PC-3 (cell line): ENCODE measurements at regions not wholly inside any gene's neighbourhood (a gene's known extent, or its start where the extent isn't known, plus 50 kb on each side); places are given as distances from the start of the nearest gene placed in this dataset.

Experiments
- ATAC-seq: fragments of 200-7000 bp; cut with Tn5 transposase; 2 replicates; pipeline ENCODE4 v1.9.1; 2020; ENCODE audit warnings: mild to moderate bottlenecking, moderate library complexity
- BruUV-seq: library from RNA; stranded (reverse); fragments of 400-500 nt; replicated peaks from 2 replicates; lab custom pipeline; 2021; lab: Mats Ljungman, UMichigan
- CTCF ChIA-PET: fragments of 300-600 bp; sonication (Branson Sonifier 250); formaldehyde crosslinking; loops from one replicate; lab custom pipeline; 2022; ENCODE audit warnings: antibody characterized with exemption; lab: Charles Lee
- POLR2A ChIA-PET: fragments of 300-600 bp; sonication (Branson Sonifier 250); formaldehyde crosslinking; loops from one replicate; lab custom pipeline; 2022; ENCODE audit warnings: antibody characterized with exemption; ENCODE audit not compliant: unreplicated experiment; lab: Charles Lee
- DNase-seq: peaks from one replicate; pipeline ENCODE4 v3.0.0-alpha.2; 2015
- H2AFZ ChIP-seq: fragments of 300-600 bp; sonication (generic); 2 replicates; pipeline ENCODE4 v1.6.0; 2016; ENCODE audit warnings: antibody characterized with exemption, low read length
- H3F3A ChIP-seq: fragments of 300-600 bp; sonication (generic); one replicate; pipeline ENCODE4 v1.6.0; 2017; ENCODE audit warnings: antibody characterized with exemption, low read length, control low read depth, mild to moderate bottlenecking; ENCODE audit not compliant: unreplicated experiment
- H3K27ac ChIP-seq: fragments of 300-600 bp; sonication (generic); 2 replicates; pipeline ENCODE4 v1.5.1; 2016; ENCODE audit warnings: mild to moderate bottlenecking, low read length
- H3K27me3 ChIP-seq: fragments of 300-600 bp; sonication (generic); 2 replicates; pipeline ENCODE4 v1.6.1; 2016; ENCODE audit warnings: low read length, mixed read lengths
- H3K36me3 ChIP-seq: fragments of 300-600 bp; sonication (generic); 2 replicates; pipeline ENCODE4 v1.6.1; 2016; ENCODE audit warnings: low read depth, mixed run types, low read length, mixed read lengths
- H3K4me1 ChIP-seq: fragments of 300-600 bp; sonication (generic); 2 replicates; pipeline ENCODE4 v1.5.1; 2016; ENCODE audit warnings: low read length; ENCODE audit not compliant: insufficient read depth
- H3K4me2 ChIP-seq: fragments of 300-600 bp; sonication (generic); 2 replicates; pipeline ENCODE4 v1.6.0; 2016; ENCODE audit warnings: low read length
- H3K4me3 ChIP-seq: fragments of 300-600 bp; sonication (generic); 2 replicates; pipeline ENCODE4 v1.5.1; 2016; ENCODE audit warnings: mild to moderate bottlenecking, low read length, mixed read lengths
- H3K79me2 ChIP-seq: fragments of 300-600 bp; sonication (generic); 2 replicates; pipeline ENCODE4 v1.6.1; 2017; ENCODE audit warnings: low read length, mixed read lengths
- H3K9ac ChIP-seq: fragments of 300-600 bp; sonication (generic); 2 replicates; pipeline ENCODE4 v1.6.0; 2016; ENCODE audit warnings: mild to moderate bottlenecking, low read length
- H3K9me2 ChIP-seq: fragments of 300-600 bp; sonication (generic); replicated peaks from 2 replicates; pipeline ENCODE4 v1.6.1; 2016; ENCODE audit warnings: mixed run types, low read length, mixed read lengths
- H3K9me3 ChIP-seq: fragments of 300-600 bp; sonication (generic); 2 replicates; pipeline ENCODE4 v1.6.1; 2016; ENCODE audit warnings: low read length, mixed read lengths
- H4K20me1 ChIP-seq: fragments of 300-600 bp; sonication (generic); 2 replicates; pipeline ENCODE4 v1.6.1; 2016; ENCODE audit warnings: low read length, mixed read lengths
- EZH2 ChIP-seq: fragments of 300-600 bp; sonication (generic); IDR thresholded peaks from one replicate; pipeline ENCODE4 v1.6.1; 2017; ENCODE audit warnings: antibody characterized with exemption, mild to moderate bottlenecking, low read length; ENCODE audit not compliant: unreplicated experiment
- EZH2phosphoT487 ChIP-seq: fragments of 300-600 bp; sonication (generic); IDR thresholded peaks from 2 replicates; pipeline ENCODE4 v1.6.1; 2018; ENCODE audit warnings: mild to moderate bottlenecking, antibody characterized with exemption, low read length, borderline replicate concordance
- intact Hi-C: fragments of 100-400 bp; cut with micrococcal nuclease; formaldehyde crosslinking; loops from 2 replicates; pipeline ENCODE4 v1.9.0; 2023
- TF ChIP-seq, protein P1 (sequence below): fragments of 300-600 bp; sonication (generic); conservative IDR thresholded peaks from 2 replicates; pipeline ENCODE4 v1.5.1; 2017; ENCODE audit warnings: antibody characterized with exemption, low read depth, mild to moderate bottlenecking, low read length

DNA sequence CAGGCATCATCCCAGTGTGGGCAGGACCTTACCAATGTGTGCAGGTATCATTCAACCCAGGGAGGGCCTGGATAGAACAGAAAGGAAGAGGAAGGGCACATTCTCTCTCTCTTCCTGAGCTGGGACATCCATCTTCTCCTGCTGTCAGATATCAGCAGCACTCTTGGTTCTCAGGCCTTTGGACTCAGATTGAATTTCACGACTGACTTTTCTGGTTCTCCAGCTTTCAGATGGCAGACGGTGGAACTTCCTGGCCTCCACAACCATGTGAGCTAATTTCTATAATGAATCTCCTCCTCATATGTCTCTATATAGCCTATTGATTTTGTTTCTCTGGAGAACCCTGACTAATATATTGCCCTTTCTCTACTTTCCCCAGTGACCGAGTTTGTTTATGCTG lies 77.3 kb downstream of the OLFM4 start:
- intact Hi-C loops, result no loop called here
- POLR2A ChIA-PET, result no interaction called here
- CTCF ChIA-PET, result no interaction called here

DNA sequence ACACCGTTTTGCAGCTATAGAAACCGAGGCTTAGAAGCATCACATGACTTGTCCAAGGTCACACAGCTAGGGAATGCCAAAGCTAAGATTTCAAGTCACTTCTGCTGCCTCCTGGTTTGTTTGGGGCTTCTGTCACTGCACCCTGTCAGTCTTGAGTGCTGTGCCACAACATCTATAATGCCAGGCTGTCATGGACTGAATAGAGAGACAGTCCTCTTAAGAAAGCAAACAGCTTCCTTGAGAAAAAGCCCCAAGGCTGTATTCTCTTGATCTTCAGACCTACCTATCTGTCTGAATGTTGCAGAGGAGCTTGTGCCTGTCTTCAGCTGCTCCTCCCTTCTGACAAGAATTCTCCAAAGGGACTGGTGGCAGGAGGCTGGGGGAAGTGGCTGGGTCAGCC lies 81.6 kb downstream of the OLFM4 start:
- Histone ChIP-seq H3K27me3 (no peaks in the 10 kb centered on the region), H3K4me3 (no peak overlapping the region), H3K9me3 (no peaks in the 10 kb centered on the region), H3K4me1 (no peaks in the 10 kb centered on the region), H4K20me1 (no peaks in the 10 kb centered on the region), H3K27ac (no peak overlapping the region), H3F3A (no peaks in the 10 kb centered on the region), H2AFZ (no peak overlapping the region), H3K4me2 (no peak overlapping the region), H3K36me3 (no peaks in the 10 kb centered on the region), H3K79me2 (no peaks in the 10 kb centered on the region), H3K9ac (no peak overlapping the region), H3K9me2 (no peaks in the 10 kb centered on the region)
- intact Hi-C loops, result no loop called here
- ChIA-PET CTCF (no interaction called here), POLR2A (no interaction called here)
- no TSS peak for BruUV-seq
- ATAC-seq (no peak), DNase-seq (no peak)
- TF ChIP-seq EZH2, result no peak
- no peak for TF ChIP-seq EZH2phosphoT487
- TF ChIP-seq, protein P1, sequence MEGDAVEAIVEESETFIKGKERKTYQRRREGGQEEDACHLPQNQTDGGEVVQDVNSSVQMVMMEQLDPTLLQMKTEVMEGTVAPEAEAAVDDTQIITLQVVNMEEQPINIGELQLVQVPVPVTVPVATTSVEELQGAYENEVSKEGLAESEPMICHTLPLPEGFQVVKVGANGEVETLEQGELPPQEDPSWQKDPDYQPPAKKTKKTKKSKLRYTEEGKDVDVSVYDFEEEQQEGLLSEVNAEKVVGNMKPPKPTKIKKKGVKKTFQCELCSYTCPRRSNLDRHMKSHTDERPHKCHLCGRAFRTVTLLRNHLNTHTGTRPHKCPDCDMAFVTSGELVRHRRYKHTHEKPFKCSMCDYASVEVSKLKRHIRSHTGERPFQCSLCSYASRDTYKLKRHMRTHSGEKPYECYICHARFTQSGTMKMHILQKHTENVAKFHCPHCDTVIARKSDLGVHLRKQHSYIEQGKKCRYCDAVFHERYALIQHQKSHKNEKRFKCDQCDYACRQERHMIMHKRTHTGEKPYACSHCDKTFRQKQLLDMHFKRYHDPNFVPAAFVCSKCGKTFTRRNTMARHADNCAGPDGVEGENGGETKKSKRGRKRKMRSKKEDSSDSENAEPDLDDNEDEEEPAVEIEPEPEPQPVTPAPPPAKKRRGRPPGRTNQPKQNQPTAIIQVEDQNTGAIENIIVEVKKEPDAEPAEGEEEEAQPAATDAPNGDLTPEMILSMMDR, result no peak

More for the DNA sequence above, 77.3 kb downstream of the OLFM4 start:
- Histone ChIP-seq H3K4me1 (no peaks in the 10 kb centered on the region), H2AFZ (no peak overlapping the region), H3K79me2 (no peaks in the 10 kb centered on the region), H3F3A (no peaks in the 10 kb centered on the region), H3K27me3 (no peaks in the 10 kb centered on the region), H3K9me2 (no peaks in the 10 kb centered on the region), H3K36me3 (no peaks in the 10 kb centered on the region), H3K4me2 (no peak overlapping the region), H3K4me3 (no peak overlapping the region), H3K27ac (no peak overlapping the region), H3K9ac (no peak overlapping the region), H4K20me1 (no peaks in the 10 kb centered on the region), H3K9me3 (no peaks in the 10 kb centered on the region)
- TF ChIP-seq EZH2phosphoT487 (no peak), EZH2 (no peak)
- TF ChIP-seq, protein P1, result no peak
- DNase-seq (no peak), ATAC-seq (no peak)
- BruUV-seq, result no TSS peak

DNA sequence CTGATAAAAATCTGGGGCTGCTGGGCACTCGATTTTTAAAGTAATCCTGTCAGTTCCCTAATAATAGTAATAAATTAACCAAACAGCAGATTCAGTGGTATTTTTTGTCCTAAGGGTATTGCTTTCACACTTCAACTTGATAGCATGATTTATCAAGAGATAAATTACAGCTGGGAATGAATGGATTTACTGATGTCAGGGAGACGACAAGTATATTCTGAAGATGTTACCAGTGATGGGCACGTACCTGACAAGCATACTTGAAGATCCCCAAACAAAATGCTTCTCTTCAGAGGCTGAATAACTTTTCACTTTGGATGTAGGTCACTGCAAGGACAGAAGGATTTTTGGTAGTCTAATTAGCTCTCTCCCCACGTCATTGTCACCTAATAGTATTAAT lies 82.0 kb downstream of the OLFM4 start:
- DNase-seq (no peak), ATAC-seq (no peak)
- Histone ChIP-seq H3K79me2 (no peaks in the 10 kb centered on the region), H3K4me3 (no peak overlapping the region), H3K9ac (no peak overlapping the region), H3K27ac (no peak overlapping the region), H3K36me3 (no peaks in the 10 kb centered on the region), H3K9me2 (no peaks in the 10 kb centered on the region), H4K20me1 (no peaks in the 10 kb centered on the region), H3F3A (no peaks in the 10 kb centered on the region), H2AFZ (no peak overlapping the region), H3K9me3 (no peaks in the 10 kb centered on the region), H3K27me3 (no peaks in the 10 kb centered on the region), H3K4me1 (no peaks in the 10 kb centered on the region), H3K4me2 (no peak overlapping the region)
- CTCF ChIA-PET, result no interaction called here
- BruUV-seq, result no TSS peak
- TF ChIP-seq EZH2phosphoT487, result no peak
- TF ChIP-seq, protein P1, result no peak
- TF ChIP-seq EZH2, result no peak
- POLR2A ChIA-PET, result no interaction called here
- intact Hi-C loops, result no loop called here
